ENCODE measurements at regions not wholly inside any gene's neighbourhood (a gene's known extent, or its start where the extent isn't known, plus 50 kb on each side); places are given as distances from the start of the nearest gene placed in this dataset.

DNA sequence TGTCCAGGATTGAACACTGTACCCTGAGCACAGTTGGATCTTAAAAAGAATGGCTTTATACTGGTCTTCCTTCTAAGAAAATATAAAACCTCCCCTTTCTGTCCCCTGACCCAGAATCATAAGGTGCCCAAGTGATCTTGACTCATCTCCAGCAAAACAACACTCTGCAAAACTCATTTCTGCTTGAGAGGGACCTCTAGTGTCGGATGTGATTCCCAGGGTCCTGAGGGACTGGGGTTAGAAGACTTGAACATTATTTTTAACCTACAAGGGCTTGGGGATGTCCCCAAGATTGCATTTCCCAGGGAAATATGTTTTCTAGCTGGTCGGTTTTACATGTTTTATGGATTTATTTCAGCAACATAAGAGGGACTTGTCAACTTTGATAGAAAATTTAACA lies 1318.5 kb upstream of the CELF4 start (continued):
- no peak for TF ChIP-seq CBX5 (IDR thresholded peaks at IDR 0.05; ENCODE audit: low read depth, low read length)
- no peak for TF ChIP-seq TCF12 (IDR thresholded peaks at IDR 0.05; ENCODE audit: low read depth, low read length)
- no peak for TF ChIP-seq SIX5 (IDR thresholded peaks at IDR 0.05; ENCODE audit: low read depth, low read length)
- TF ChIP-seq POU5F1 (IDR thresholded peaks at IDR 0.05; ENCODE audit: low read depth, low read length): no peak
- no peak for TF ChIP-seq SP1 (IDR thresholded peaks at IDR 0.05; ENCODE audit: low read depth, low read length)
- TF ChIP-seq MAFK (IDR thresholded peaks at IDR 0.05; ENCODE audit: low read depth, low read length): no peak
- no peak for TF ChIP-seq SP4 (IDR thresholded peaks at IDR 0.05; ENCODE audit: low read length)
- TF ChIP-seq NRF1 (IDR thresholded peaks at IDR 0.05; ENCODE audit: low read depth, low read length): no peak
- TF ChIP-seq, protein P1, sequence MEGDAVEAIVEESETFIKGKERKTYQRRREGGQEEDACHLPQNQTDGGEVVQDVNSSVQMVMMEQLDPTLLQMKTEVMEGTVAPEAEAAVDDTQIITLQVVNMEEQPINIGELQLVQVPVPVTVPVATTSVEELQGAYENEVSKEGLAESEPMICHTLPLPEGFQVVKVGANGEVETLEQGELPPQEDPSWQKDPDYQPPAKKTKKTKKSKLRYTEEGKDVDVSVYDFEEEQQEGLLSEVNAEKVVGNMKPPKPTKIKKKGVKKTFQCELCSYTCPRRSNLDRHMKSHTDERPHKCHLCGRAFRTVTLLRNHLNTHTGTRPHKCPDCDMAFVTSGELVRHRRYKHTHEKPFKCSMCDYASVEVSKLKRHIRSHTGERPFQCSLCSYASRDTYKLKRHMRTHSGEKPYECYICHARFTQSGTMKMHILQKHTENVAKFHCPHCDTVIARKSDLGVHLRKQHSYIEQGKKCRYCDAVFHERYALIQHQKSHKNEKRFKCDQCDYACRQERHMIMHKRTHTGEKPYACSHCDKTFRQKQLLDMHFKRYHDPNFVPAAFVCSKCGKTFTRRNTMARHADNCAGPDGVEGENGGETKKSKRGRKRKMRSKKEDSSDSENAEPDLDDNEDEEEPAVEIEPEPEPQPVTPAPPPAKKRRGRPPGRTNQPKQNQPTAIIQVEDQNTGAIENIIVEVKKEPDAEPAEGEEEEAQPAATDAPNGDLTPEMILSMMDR (IDR thresholded peaks at IDR 0.05; ENCODE audit: control extremely low read depth in 1 of 3, insufficient read depth in 1 of 3, low read depth in 1 of 3, low read length in 3 of 3): peak in 1 of 3 experiments; percentile 41; a peak in 1 of 4 replicates
- no peak for TF ChIP-seq ZNF274 (IDR thresholded peaks at IDR 0.05; ENCODE audit: borderline replicate concordance, extremely low read depth, low read length)
- no peak for TF ChIP-seq JUN (IDR thresholded peaks at IDR 0.05; ENCODE audit: low read depth, low read length)
- TF ChIP-seq, protein P2, sequence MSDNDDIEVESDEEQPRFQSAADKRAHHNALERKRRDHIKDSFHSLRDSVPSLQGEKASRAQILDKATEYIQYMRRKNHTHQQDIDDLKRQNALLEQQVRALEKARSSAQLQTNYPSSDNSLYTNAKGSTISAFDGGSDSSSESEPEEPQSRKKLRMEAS (IDR thresholded peaks at IDR 0.05): no peak
- TF ChIP-seq RAD21 (IDR thresholded peaks at IDR 0.05 in 1 of 2, conservative IDR thresholded peaks at IDR 0.05 in 1 of 2; ENCODE audit: low read depth in 2 of 2, low read length in 2 of 2): peak; percentile 42 to 61; a peak in 3 of 4 replicates
- TF ChIP-seq TAF1 (IDR thresholded peaks at IDR 0.05; ENCODE audit: low read depth, low read length): no peak
- TF ChIP-seq SIRT6 (IDR thresholded peaks at IDR 0.05; ENCODE audit: low read length): no peak
- no peak for TF ChIP-seq CHD1 (IDR thresholded peaks at IDR 0.05; ENCODE audit: low read depth, low read length)

All from H1 (cell line).